ENCODE measurements at regions not wholly inside any gene's neighbourhood (a gene's known extent, or its start where the extent isn't known, plus 50 kb on each side); places are given as distances from the start of the nearest gene placed in this dataset.
A peak's percentile ranks its signal among the peaks of the same experiment; 100 is the strongest.

DNA sequence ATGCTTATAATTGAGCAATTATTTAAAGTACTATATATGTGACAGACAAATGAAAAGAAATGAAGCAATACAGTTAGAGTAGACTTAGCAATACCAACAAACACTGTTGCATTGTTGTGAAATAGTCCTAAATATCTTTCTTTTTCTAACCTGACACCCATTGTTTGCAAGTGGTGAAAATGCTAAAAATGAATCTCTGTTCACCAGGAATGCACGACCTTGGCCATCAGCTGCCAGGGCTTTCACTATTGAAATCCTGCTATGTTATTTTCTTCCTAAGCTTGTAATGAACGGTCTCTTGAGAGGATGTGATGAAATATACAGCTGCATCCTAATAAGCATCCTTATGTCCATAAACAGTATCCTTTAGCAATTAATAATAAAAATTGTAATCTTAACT lies 136.2 kb upstream of the MGAT5 start:
- H3F3A ChIP-seq (ENCODE audit: low read depth), result peaks cover 4% of the 10 kb centered on the region; the same call in 1 of the 2 replicates
- H4K20me1 ChIP-seq (ENCODE audit: insufficient read depth, low read length, poor library complexity, severe bottlenecking), result peaks cover 22% of the 10 kb centered on the region
- no peak overlapping the region for H3K4me3 ChIP-seq (ENCODE audit: low read length, poor library complexity, severe bottlenecking)
- H3K79me2 ChIP-seq (ENCODE audit: insufficient read depth, low read length), result peaks cover 26% of the 10 kb centered on the region
- H3K4me2 ChIP-seq (ENCODE audit: low read depth, low read length, poor library complexity, severe bottlenecking), result no peak overlapping the region
- no peaks in the 10 kb centered on the region for H3K27me3 ChIP-seq (ENCODE audit: insufficient read depth, low read length, poor library complexity, severe bottlenecking)
- no peaks in the 10 kb centered on the region for H3K36me3 ChIP-seq (ENCODE audit: insufficient read depth, low read length)
- H3K9me2 ChIP-seq (replicated peaks; ENCODE audit: low read depth, low read length), result no peaks in the 10 kb centered on the region
- no peak for TF ChIP-seq EZH2phosphoT487 (IDR thresholded peaks at IDR 0.05; ENCODE audit: borderline replicate concordance)
- no peak for TF ChIP-seq CTCF (conservative IDR thresholded peaks at IDR 0.05; ENCODE audit: low read length)
- H3K9me3 ChIP-seq (ENCODE audit: insufficient read depth, low read depth, low read length), result no peaks in the 10 kb centered on the region
- no peak overlapping the region for H2AFZ ChIP-seq (ENCODE audit: low read length)
- peaks cover 22% of the 10 kb centered on the region for H3K4me1 ChIP-seq (ENCODE audit: insufficient read depth, low read length, poor library complexity, severe bottlenecking)
- H3K9ac ChIP-seq (ENCODE audit: low read depth, low read length, poor library complexity, severe bottlenecking), result no peak overlapping the region

- H3K4me1 ChIP-seq (ENCODE audit: insufficient read depth, low read length, poor library complexity, severe bottlenecking), result peaks cover 30% of the 10 kb centered on the region
- H3K4me2 ChIP-seq (ENCODE audit: low read depth, low read length, poor library complexity, severe bottlenecking), result peak overlapping the region; percentile 97
- peaks cover 34% of the 10 kb centered on the region for H3K79me2 ChIP-seq (ENCODE audit: insufficient read depth, low read length)
- H3K9me2 ChIP-seq (replicated peaks; ENCODE audit: low read depth, low read length), result no peaks in the 10 kb centered on the region
- H3K9me3 ChIP-seq (ENCODE audit: insufficient read depth, low read depth, low read length), result no peaks in the 10 kb centered on the region
- H3K9ac ChIP-seq (ENCODE audit: low read depth, low read length, poor library complexity, severe bottlenecking), result peak overlapping the region; percentile 81
- H3K27me3 ChIP-seq (ENCODE audit: insufficient read depth, low read length, poor library complexity, severe bottlenecking), result no peaks in the 10 kb centered on the region
- H3K36me3 ChIP-seq (ENCODE audit: insufficient read depth, low read length), result no peaks in the 10 kb centered on the region
- H3F3A ChIP-seq (ENCODE audit: low read depth), result peaks cover 4% of the 10 kb centered on the region; the same call in 1 of the 2 replicates
- H3K4me3 ChIP-seq (ENCODE audit: low read length, poor library complexity, severe bottlenecking), result peak overlapping the region; percentile 91
- TF ChIP-seq EZH2phosphoT487 (IDR thresholded peaks at IDR 0.05; ENCODE audit: borderline replicate concordance) (no peak), CTCF (conservative IDR thresholded peaks at IDR 0.05; ENCODE audit: low read length) (peak; percentile 92)
- H2AFZ ChIP-seq (ENCODE audit: low read length), result peak overlapping the region; percentile 96; the same call in 1 of the 2 replicates
- peaks cover 30% of the 10 kb centered on the region for H4K20me1 ChIP-seq (ENCODE audit: insufficient read depth, low read length, poor library complexity, severe bottlenecking)
These were observed 135.4 kb upstream of the MGAT5 start for GRCh38 chr2:134118279-134119116.

DNA sequence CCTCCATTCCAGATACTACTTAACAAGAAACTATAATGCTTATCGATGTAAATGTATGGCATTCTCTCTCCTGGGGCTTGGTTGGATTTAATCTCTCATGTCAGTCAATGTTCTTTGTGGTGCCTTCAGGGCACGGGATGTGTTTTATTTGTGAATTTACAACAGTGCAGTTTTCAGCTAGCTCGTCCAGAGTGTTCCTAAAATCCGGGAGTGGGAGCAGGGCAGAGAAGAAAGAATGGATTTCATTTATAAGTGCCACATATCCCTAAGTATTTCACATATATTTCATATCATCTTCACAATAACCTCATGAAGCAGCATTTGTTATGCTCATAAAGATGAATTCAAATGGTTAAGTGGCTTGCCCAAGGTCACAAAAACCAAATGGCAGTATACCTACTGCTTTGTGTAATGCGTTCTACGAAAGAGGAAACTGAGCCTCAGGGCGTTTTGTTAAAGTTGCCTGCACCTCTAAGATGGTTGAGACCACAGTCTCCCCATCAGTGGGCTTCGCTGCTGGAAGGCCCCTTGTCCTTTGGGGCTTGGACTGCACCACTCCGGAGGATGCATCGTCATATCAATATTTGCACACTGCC lies 134.7 kb upstream of the MGAT5 start:
- no peaks in the 10 kb centered on the region for H3K9me2 ChIP-seq (replicated peaks; ENCODE audit: low read depth, low read length)
- peaks cover 37% of the 10 kb centered on the region for H3K4me1 ChIP-seq (ENCODE audit: insufficient read depth, low read length, poor library complexity, severe bottlenecking)
- H3K79me2 ChIP-seq (ENCODE audit: insufficient read depth, low read length), result peaks cover 41% of the 10 kb centered on the region
- H3K27me3 ChIP-seq (ENCODE audit: insufficient read depth, low read length, poor library complexity, severe bottlenecking), result no peaks in the 10 kb centered on the region
- H3K9ac ChIP-seq (ENCODE audit: low read depth, low read length, poor library complexity, severe bottlenecking), result peak overlapping the region; percentile 81
- H3F3A ChIP-seq (ENCODE audit: low read depth), result peaks cover 4% of the 10 kb centered on the region; the same call in 1 of the 2 replicates
- H3K36me3 ChIP-seq (ENCODE audit: insufficient read depth, low read length), result no peaks in the 10 kb centered on the region
- H3K4me3 ChIP-seq (ENCODE audit: low read length, poor library complexity, severe bottlenecking), result peak overlapping the region; percentile 91
- peak overlapping the region; percentile 97 for H3K4me2 ChIP-seq (ENCODE audit: low read depth, low read length, poor library complexity, severe bottlenecking)
- TF ChIP-seq EZH2phosphoT487 (IDR thresholded peaks at IDR 0.05; ENCODE audit: borderline replicate concordance), result no peak
- no peak for TF ChIP-seq CTCF (conservative IDR thresholded peaks at IDR 0.05; ENCODE audit: low read length)
- H2AFZ ChIP-seq (ENCODE audit: low read length), result peak overlapping the region; percentile 96
- H4K20me1 ChIP-seq (ENCODE audit: insufficient read depth, low read length, poor library complexity, severe bottlenecking), result peaks cover 35% of the 10 kb centered on the region
- H3K9me3 ChIP-seq (ENCODE audit: insufficient read depth, low read depth, low read length), result no peaks in the 10 kb centered on the region

Measured in Loucy (cell line).